Cardiac fibroblast (primary cell): ENCODE measurements at regions not wholly inside any gene's neighbourhood (a gene's known extent, or its start where the extent isn't known, plus 50 kb on each side); places are given as distances from the start of the nearest gene placed in this dataset.

Source experiments
- DNase-seq, 2 donors: peaks; one replicate each; pipeline versions ENCODE4 v3.0.0 to v3.0.0-alpha.2; 2010; ENCODE audit warnings: low read depth in 2 of 2
- H3K4me3 ChIP-seq, 2 donors: replicated peaks in 1 of 2; 1 replicate in 1 of 2; 2 replicates in 1 of 2; pipeline ENCODE4 v1.5.1; 2011; ENCODE audit warnings: low read depth in 2 of 2, low read length in 2 of 2, mild to moderate bottlenecking in 2 of 2, moderate library complexity in 1 of 2
- TF ChIP-seq, protein P1 (sequence below): IDR thresholded peaks from one replicate; pipeline ENCODE4 v1.5.1; 2011; ENCODE audit warnings: low read depth, mild to moderate bottlenecking, low read length, inconsistent platforms

DNA sequence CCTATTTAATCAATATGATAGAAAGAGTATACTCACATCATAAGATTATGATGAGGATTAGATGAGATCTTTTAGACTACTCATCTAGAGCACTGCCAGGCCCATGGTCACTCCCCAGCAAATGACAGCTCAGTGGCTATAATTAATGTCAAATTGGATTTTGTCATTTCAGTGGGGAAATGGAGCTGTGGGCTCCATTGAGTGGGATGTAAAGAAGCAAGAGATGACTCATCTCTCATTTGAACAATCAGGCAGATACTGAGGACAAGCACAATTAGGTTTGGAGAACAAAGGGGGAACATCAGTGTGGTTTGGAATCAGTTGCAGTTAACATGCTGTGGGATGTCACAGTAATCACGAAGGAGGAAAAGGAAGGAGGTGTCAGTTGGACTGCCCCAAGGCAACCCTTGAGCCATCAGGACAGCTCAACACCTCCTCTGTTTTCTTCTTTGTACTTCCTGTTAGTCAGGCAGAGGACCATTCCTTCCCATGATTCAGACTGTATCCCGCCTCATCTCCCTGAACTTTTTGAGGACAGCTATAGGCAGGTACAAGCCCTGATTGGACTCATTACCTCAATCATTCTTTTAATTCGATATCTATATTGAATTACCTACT, 473.7 kb upstream of the ISX start:
- no peak for DNase-seq
- TF ChIP-seq, protein P1, sequence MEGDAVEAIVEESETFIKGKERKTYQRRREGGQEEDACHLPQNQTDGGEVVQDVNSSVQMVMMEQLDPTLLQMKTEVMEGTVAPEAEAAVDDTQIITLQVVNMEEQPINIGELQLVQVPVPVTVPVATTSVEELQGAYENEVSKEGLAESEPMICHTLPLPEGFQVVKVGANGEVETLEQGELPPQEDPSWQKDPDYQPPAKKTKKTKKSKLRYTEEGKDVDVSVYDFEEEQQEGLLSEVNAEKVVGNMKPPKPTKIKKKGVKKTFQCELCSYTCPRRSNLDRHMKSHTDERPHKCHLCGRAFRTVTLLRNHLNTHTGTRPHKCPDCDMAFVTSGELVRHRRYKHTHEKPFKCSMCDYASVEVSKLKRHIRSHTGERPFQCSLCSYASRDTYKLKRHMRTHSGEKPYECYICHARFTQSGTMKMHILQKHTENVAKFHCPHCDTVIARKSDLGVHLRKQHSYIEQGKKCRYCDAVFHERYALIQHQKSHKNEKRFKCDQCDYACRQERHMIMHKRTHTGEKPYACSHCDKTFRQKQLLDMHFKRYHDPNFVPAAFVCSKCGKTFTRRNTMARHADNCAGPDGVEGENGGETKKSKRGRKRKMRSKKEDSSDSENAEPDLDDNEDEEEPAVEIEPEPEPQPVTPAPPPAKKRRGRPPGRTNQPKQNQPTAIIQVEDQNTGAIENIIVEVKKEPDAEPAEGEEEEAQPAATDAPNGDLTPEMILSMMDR = no peak
- H3K4me3 ChIP-seq = no peak overlapping the region

DNA sequence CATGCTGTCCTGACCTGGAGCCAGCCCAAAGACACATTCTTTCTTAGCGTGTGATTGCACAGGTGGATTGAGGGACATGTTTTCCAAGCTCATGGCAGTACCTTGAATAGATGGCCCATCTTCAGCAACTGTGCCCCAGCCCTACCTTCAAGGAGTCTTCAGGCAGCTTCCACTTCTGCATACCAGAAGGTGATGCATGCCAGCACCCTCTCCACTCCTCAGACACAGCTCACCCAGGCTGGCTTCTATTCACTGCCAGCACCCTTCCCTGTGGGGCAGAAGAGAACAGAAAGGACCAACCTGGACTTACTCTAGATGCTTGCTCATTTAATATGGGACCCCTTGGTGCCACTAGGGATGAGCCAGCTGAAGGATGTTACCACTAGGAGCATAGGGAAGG, 466.4 kb upstream of the ISX start:
- TF ChIP-seq, protein P1 = no peak

DNA sequence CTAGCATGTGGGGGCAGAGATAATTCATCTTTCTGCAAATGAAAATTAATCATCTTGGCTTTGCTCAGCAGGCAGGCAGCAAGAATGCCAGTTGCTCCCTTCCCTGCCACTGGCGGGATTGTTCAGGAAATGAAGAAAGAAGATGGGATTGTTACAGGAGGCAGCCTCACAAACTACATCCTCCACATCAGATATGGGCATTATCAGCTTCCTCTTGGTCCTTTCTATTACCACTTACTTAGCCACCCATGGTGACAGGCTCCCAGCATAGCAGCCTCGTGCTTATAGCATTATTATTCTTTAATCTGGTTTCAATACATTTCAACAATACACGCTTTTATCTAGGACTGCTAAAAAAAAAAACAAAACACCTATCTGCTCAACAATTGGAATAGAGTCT, 461.6 kb upstream of the ISX start:
- TF ChIP-seq, protein P1 = no peak
- no peak for DNase-seq
- no peak overlapping the region for H3K4me3 ChIP-seq

More for the DNA sequence above, 466.4 kb upstream of the ISX start:
- no peak for DNase-seq
- no peak overlapping the region for H3K4me3 ChIP-seq

DNA sequence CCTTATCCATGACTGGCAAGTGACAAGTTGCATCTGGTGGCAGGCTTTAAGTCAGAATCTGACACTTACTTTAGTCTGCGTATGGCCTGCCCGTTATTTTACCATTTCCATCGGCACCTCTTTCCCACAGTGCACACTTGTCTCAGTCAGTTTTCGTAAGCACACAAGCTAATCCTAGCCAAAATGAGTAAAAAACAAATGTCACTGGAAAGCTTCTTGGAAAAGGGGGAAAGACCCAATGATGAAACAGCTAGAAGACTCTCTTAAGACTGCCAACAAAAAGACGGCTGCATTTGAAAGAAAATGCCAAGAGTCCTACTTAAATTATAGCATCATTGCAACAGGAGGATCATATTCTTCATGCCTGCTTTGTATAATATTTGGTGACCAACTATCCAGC, 457.9 kb upstream of the ISX start:
- TF ChIP-seq, protein P1 = no peak
- DNase-seq = no peak
- no peak overlapping the region for H3K4me3 ChIP-seq

DNA sequence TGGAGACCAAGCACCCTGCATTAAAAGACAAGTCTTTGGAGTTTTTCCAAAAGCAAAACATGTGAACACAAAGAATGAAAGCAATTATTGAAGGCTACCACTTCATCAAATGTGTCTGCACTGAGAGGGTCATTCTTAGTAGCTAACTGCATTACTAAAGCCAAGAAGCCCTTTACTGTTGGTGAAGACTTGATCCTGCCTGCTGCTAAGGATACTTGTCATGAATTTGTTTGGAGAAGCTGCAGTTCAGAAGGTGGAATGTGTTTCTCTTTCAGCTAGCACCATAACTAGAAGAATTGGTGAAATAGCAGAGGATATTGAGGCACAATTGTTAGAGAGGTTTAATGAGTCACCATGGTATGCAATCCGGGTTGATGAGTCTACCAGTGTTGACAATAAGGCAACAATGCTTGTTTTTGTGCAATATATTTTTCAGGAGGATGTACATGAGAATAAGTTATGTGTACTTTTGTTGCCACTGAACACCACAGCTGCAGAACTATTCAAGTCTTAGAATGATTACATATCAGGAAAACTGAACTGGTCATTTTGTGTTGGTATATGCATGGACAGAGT, 457.3 kb upstream of the ISX start:
- no peak overlapping the region for H3K4me3 ChIP-seq
- peak in 1 of 2 donors; percentile 2 for DNase-seq

DNA sequence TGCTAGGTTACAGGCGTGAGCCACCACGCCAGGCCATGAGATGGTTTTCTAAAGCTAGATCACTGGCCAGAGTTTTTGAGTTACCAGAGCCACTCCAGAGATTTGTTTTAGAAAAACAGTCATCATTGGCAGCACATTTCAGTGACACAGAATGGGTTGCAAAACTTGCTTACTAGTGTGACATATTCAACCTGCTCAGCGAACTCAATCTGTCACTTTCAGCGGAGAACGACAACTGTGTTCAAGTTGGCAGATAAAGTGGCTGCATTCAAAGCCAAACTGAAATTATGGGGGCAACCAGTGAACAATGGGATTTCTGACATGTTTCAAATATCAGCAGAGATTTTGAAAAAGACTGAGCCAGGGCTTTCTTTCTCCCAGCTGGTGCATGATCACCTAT, 456.3 kb upstream of the ISX start:
- no peak for DNase-seq

More for the DNA sequence above, 457.3 kb upstream of the ISX start:
- TF ChIP-seq, protein P1 = no peak

More for the DNA sequence above, 456.3 kb upstream of the ISX start:
- no peak overlapping the region for H3K4me3 ChIP-seq
- TF ChIP-seq, protein P1 = no peak
